K562 (cell line): ENCODE measurements at regions not wholly inside any gene's neighbourhood (a gene's known extent, or its start where the extent isn't known, plus 50 kb on each side); places are given as distances from the start of the nearest gene placed in this dataset.

Experiments
- BACH1 ChIP-seq: fragments of 200-800 bp; sonication (Bioruptor generic); IDR thresholded peaks from 2 replicates; pipeline ENCODE4 v1.6.1; 2016; ENCODE audit warnings: missing genetic modification characterization, missing compliant biosample characterization
- GTF3C2 ChIP-seq: IDR thresholded peaks from 3 replicates; pipeline ENCODE4 v1.6.1; 2011; ENCODE audit warnings: borderline replicate concordance, mild to moderate bottlenecking, moderate library complexity; ENCODE audit not compliant: insufficient read length; ENCODE audit errors: extremely low read depth
- KDM1A ChIP-seq, 2 experiments: fragments of 450-650 bp; IDR thresholded peaks; 2 replicates each; pipeline ENCODE4 v1.6.1; 2016; ENCODE audit warnings: mild to moderate bottlenecking in 2 of 2
- NFYB ChIP-seq: IDR thresholded peaks from 2 replicates; pipeline ENCODE4 v1.6.1; 2011; ENCODE audit warnings: mild to moderate bottlenecking, moderate library complexity; ENCODE audit not compliant: insufficient read length; ENCODE audit errors: extremely low read depth
- POLR2AphosphoS5 ChIP-seq: IDR thresholded peaks from 2 replicates; pipeline ENCODE4 v1.6.1; 2011; ENCODE audit warnings: mild to moderate bottlenecking, low read depth, low read length, moderate library complexity; ENCODE audit not compliant: control insufficient read depth, insufficient read depth
- PYGO2 ChIP-seq: fragments of 450-650 bp; IDR thresholded peaks from 2 replicates; pipeline ENCODE4 v1.6.1; 2016; ENCODE audit warnings: mild to moderate bottlenecking, missing genetic modification characterization, moderate library complexity, missing compliant biosample characterization
- ZNF282 ChIP-seq: sonication (generic); formaldehyde crosslinking; IDR thresholded peaks from 2 replicates; pipeline ENCODE4 v1.8.1; 2023; ENCODE audit warnings: missing genetic modification reagents

- no peak for TF ChIP-seq NFYB
- TF ChIP-seq ZNF282 (CRISPR knock-in tag): no peak
- TF ChIP-seq KDM1A (IDR thresholded peaks at IDR 0.05): no peak
- no peak for TF ChIP-seq GTF3C2
- no peak for TF ChIP-seq BACH1 (tag)
- no peak for TF ChIP-seq POLR2AphosphoS5
- no peak for TF ChIP-seq PYGO2 (tag)
These were observed 118.9 kb upstream of the CCDC180 start for GRCh38 chr9:97188545-97188944.
